Left lung (tissue), 4 donors: ENCODE measurements at regions not wholly inside any gene's neighbourhood (a gene's known extent, or its start where the extent isn't known, plus 50 kb on each side); places are given as distances from the start of the nearest gene placed in this dataset.

Experiments used
- ATAC-seq: fragments of 200-7000 bp; cut with Tn5 transposase; one replicate; pipeline ENCODE4 v1.9.1; 2020; ENCODE audit warnings: moderate library complexity
- DNase-seq, 4 donors: peaks; one replicate each; pipeline ENCODE4 v3.0.0-alpha.2; 2013 to 2020
- H3K27ac ChIP-seq, 2 donors: fragments of 200-600 bp; sonication (generic) in 1 of 2; one replicate each; pipeline versions ENCODE4 v1.5.0 to v1.8.0; 2020 to 2021
- H3K27me3 ChIP-seq, 2 donors: fragments of 200-600 bp; sonication (generic) in 1 of 2; one replicate each; pipeline versions ENCODE4 v1.5.0 to v1.8.0; 2020 to 2021
- H3K36me3 ChIP-seq, 2 donors: fragments of 200-600 bp; sonication (generic) in 1 of 2; one replicate each; pipeline versions ENCODE4 v1.5.0 to v1.8.0; 2020 to 2021
- H3K4me1 ChIP-seq, 2 donors: fragments of 200-600 bp; one replicate each; pipeline ENCODE4 v1.8.0; 2021
- H3K4me3 ChIP-seq, 2 donors: fragments of 200-600 bp; sonication (generic) in 1 of 2; one replicate each; pipeline versions ENCODE4 v1.5.0 to v1.8.0; 2020 to 2021; ENCODE audit warnings: mild to moderate bottlenecking in 1 of 2
- H3K9me3 ChIP-seq, 2 donors: fragments of 200-600 bp; sonication (generic) in 1 of 2; one replicate each; pipeline versions ENCODE4 v1.5.0 to v1.8.0; 2020 to 2021
- CTCF ChIP-seq, 2 donors: fragments of 200-600 bp; sonication (generic) in 1 of 2; IDR thresholded peaks; one replicate each; pipeline versions ENCODE4 v1.5.0 to v1.8.0; 2021; ENCODE audit warnings: antibody characterized with exemption in 2 of 2
- intact Hi-C, 2 donors: fragments of 100-400 bp; cut with DNase I; formaldehyde crosslinking; loops; one replicate each; pipeline versions ENCODE4 v1.11.2 to v1.14.2; 2022
- donor health status: DM: no; HTN: yes; CAD: no.
- donor health status: DM: no; HTN: no; CAD: no.

GRCh38 chr5:90117005-90117404 is 292.6 kb downstream of the CETN3 start:
- H3K4me1 ChIP-seq: no peaks in the 10 kb centered on the region
- DNase-seq (no peak), ATAC-seq (no peak)
- H3K9me3 ChIP-seq: no peaks in the 10 kb centered on the region
- no peaks in the 10 kb centered on the region for H3K36me3 ChIP-seq
- H3K27ac ChIP-seq: no peak overlapping the region
- intact Hi-C loops: no loop called here
- TF ChIP-seq CTCF (IDR thresholded peaks at IDR 0.05): no peak
- no peaks in the 10 kb centered on the region for H3K27me3 ChIP-seq
- no peak overlapping the region for H3K4me3 ChIP-seq

GRCh38 chr5:90113108-90113507 is 296.4 kb downstream of the CETN3 start:
- Histone ChIP-seq H3K36me3 (no peaks in the 10 kb centered on the region), H3K9me3 (no peaks in the 10 kb centered on the region), H3K27ac (no peak overlapping the region), H3K27me3 (no peaks in the 10 kb centered on the region), H3K4me3 (no peak overlapping the region), H3K4me1 (no peaks in the 10 kb centered on the region)
- ATAC-seq (no peak), DNase-seq (no peak)
- TF ChIP-seq CTCF (IDR thresholded peaks at IDR 0.05): no peak
- intact Hi-C loops: no loop called here

GRCh38 chr5:90112033-90112692 is 297.4 kb downstream of the CETN3 start:
- DNase-seq: no peak
- no peaks in the 10 kb centered on the region for H3K27me3 ChIP-seq
- no peaks in the 10 kb centered on the region for H3K9me3 ChIP-seq
- peak; percentile 24 for ATAC-seq
- H3K4me1 ChIP-seq: no peaks in the 10 kb centered on the region
- no peak for TF ChIP-seq CTCF (IDR thresholded peaks at IDR 0.05)
- no peak overlapping the region for H3K4me3 ChIP-seq
- intact Hi-C loops: no loop called here
- no peaks in the 10 kb centered on the region for H3K36me3 ChIP-seq
- no peak overlapping the region for H3K27ac ChIP-seq

GRCh38 chr5:90111364-90112032 is 298.1 kb downstream of the CETN3 start:
- H3K4me3 ChIP-seq: no peak overlapping the region
- H3K36me3 ChIP-seq: no peaks in the 10 kb centered on the region
- no peaks in the 10 kb centered on the region for H3K27me3 ChIP-seq
- DNase-seq (no peak), ATAC-seq (no peak)
- H3K4me1 ChIP-seq: no peaks in the 10 kb centered on the region
- intact Hi-C loops: no loop called here
- H3K9me3 ChIP-seq: no peaks in the 10 kb centered on the region
- TF ChIP-seq CTCF (IDR thresholded peaks at IDR 0.05): no peak
- peak overlapping the region in 1 of 2 donors; percentile 9 for H3K27ac ChIP-seq

GRCh38 chr5:90109285-90109684 is 300.3 kb downstream of the CETN3 start:
- no peaks in the 10 kb centered on the region for H3K4me1 ChIP-seq
- no peaks in the 10 kb centered on the region for H3K36me3 ChIP-seq
- no peak overlapping the region for H3K4me3 ChIP-seq
- H3K27ac ChIP-seq: no peak overlapping the region
- no peak for TF ChIP-seq CTCF (IDR thresholded peaks at IDR 0.05)
- ATAC-seq (no peak), DNase-seq (no peak)
- H3K9me3 ChIP-seq: no peaks in the 10 kb centered on the region
- no peaks in the 10 kb centered on the region for H3K27me3 ChIP-seq
- intact Hi-C loops: no loop called here
